Suppressor macrophage treated with lipopolysaccharide for 1 hour (primary cell): ENCODE measurements at regions not wholly inside any gene's neighbourhood (a gene's known extent, or its start where the extent isn't known, plus 50 kb on each side); places are given as distances from the start of the nearest gene placed in this dataset.
"Not testable (repeated sequence)": the region's sequence is repeated elsewhere in the genome, so short reads cannot be mapped to it uniquely, and the experiment has no call there.

Experiments
- DNase-seq, 3 donors: peaks; one replicate each; pipeline ENCODE4 v3.0.0-alpha.2; 2020 to 2022

DNA sequence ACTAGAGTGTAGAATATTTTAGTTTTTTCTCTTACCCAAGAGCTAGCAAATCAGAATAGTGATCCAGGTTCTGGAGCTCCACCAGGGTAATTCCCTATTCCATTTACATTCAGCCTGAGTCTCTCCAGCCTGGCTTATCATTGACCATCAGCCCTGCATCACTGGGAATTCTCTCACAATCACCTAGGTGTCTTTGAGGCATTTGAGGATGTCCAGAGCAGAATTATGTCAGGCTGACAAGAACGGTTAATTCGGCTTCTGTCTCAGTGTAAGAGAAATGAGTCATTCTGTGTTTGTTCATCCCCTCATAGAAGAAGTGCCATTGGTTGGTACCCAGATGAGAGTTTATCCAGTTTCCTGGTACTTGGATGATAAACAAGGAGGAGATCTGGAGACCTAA is 180.5 kb downstream of the ZNF737 start:
- DNase-seq: no peak

DNA sequence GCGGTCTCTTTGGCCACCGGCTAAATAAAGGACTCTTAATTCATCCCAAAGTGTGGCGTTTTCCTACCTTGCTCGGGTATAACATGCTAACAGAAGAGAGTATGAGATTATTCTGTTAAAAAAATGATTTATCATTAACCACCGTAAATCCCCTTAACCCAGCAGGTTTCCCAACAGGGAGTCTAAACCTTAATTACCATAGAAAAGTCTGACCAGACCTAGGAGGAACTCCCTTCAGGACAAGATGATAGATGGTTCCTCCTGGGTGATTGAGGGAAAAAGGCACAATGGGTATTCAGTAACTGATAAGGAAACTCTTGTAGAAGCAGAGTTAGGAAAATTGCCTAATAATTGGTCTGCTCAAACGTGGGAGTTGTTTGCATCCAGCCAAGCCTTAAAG is 193.7 kb downstream of the ZNF737 start:
- DNase-seq: no peak

DNA sequence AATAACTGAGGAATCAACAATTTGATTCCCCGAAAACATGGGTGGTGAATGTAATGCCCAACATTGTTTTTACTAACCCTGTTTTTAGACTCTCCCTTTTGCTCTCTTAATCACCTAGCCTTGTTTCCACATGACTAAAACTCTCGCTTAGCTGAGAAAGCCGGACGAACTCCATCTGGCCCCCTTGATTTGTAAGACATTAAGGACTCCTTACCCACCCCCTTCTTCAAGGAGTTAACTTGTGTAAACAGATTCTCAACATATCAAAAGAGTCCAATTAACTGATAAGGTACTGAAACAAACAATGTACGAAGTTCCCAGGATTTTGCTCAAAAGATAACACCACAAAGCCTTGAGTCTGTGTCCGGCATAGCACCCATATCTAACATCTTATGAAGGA is 194.3 kb downstream of the ZNF737 start:
- not testable (repeated sequence) for DNase-seq

DNA sequence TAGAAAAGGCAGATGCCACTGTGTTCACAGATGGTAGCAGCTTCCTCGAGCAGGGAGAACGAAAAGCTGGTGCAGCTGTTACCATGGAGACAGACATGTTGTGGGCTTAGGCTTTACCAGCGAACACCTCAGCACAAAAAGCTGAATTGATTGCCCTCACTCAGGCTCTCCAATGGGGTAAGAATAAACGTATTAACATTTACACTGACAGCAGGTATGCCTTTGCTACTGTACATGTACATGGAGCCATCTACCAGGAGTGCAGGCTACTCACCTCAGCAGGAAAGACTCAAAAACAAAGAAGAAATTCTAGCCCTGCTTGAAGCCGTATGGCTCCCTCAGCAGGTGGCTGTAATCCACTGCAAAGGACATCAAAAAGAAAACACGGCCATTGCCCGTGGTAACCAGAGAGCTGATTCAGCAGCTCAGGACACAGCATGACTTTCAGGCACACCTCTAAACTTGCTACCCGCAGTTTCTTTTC is 197.7 kb downstream of the ZNF737 start:
- DNase-seq: no peak

DNA sequence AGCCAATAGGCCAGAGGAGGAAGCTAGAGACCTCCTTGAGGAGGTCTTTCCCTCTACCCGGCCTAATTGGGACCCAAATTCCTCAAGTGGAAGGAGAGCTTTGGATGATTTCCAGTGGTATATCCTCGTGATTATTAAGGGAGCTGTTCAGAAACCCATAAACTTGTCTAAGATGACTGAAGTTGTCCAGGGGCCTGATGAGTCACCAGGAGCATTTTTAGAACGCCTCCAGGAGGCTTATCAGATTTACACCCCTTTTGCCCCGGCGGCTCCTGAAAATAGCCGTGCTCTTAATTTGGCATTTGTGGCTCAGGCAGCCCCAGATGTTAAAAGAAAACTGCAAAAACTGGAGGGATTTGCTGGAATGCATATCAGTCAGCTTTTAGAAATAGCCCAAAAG is 198.1 kb downstream of the ZNF486 start:
- no peak for DNase-seq

DNA sequence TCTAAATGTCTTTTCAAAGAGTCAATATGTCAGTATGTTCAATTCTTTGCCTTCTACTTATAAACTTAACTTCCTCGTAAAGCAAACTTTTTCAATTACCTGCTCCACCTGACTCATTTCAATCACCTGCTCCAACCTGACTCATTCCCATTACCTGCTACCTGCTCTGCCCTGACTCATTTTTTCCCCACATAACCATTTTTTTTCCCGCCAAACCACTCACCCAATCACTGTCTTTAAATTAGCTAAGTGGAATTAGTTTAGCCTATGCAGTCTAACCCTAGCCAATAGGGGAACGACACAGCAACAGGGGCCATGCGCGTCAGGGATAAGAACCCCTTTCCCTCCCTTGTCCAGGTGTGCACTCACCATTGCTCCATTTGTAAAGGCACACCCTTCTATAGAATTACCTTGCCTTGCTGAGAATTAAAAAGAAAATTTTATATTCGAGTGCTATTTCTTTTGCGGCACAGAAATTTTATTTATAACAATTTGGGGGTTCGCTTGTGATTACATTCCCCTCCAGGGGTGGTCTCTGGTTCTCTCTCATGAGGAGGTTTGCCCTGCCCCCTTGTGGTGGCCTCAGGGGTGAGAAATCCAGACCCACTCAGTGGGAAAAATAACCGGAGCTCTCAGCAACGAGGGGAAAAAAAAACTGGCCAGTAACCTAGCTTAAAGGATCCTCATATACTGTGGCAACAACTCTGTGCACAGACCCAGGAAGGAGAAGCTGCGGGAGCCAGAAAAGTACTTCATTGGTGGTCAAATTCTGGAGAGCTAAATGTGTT is 193.1 kb downstream of the ZNF486 start:
- DNase-seq: no peak

DNA sequence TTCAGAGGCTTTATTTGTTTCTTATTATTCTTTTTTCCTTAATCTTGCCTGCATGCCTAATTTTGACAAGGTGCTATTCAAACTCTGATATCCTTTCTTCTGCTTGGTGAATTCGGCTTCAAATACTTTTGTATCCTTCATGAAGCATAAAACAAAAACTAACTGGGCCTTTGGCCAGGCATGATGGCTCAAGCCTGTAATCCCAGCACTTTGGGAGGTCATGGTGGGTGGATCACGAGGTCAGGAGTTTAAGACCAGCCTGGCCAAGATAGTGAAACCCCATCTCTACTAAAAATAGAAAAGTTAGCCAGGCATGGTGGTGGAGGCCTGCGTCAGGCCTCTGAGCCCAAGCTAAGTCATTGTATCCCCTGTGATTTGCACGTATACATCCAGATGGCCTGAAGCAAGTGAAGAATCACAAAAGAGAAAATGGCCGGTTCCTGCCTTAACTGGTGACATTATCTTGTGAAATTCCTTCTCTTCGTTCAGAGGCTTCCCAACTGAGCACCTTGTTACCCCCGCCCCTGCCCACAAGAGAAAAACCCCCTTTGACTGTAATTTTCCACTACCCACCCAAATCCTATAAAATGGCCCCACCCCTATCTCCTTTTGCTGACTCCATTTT is 191.9 kb downstream of the ZNF486 start:
- not testable (repeated sequence) for DNase-seq

DNA sequence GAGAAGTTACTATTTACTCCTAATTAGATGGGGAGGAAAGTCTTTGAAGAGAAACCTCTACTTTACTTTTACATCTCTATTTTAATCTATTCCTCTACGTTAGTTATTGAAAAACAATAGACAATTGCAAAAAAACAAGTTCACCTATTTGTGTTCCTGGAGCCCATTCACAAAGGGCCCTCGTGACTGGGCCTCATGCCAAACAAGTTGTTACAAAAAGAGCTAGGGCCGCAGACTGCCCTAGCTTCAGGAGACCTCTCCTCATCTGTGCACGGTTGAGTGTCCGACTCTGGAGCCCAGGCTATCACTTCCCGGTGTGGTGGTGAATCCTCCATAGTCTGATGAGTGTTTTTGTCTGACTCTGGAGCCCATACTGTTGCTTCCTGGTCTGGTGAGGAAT is 190.9 kb downstream of the ZNF486 start:
- no peak for DNase-seq

DNA sequence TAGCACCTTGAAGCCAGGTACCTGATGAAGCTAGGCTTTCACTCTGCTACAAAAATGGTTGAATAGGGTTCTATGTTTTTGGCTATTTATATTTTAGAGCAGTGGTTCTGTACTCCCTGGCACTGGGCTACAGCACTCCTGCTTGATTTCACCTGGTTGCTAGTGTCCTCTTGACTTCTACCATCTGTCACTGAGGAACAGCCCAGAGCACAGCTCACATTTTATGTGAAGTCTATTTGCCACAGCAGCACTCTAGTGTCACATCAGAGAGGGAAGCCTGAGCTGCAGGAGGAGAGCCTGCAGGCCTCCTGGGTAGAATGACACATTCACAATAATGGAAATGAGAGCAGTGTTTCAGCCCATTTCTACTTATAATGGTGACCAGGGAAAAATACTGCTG is 184.2 kb downstream of the ZNF486 start:
- DNase-seq: no peak

DNA sequence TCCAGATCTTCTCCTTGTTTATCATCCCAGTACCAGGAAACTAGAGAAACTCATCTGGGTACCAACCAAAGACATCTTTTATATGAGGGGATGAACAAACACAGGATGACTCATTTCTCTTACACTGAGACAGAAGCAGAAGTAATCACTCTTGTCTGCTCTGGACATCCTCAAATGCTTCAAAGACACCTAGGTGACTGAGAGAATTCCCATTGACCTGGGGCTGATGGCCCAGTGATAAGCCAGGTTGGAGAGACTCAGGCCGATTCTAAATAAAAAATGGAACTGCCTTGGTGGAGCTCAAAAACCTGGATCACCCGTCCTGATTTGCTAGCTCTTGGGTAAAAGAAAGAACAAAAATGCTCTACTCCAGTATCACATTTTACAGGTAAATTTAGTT is 182.2 kb downstream of the ZNF486 start:
- DNase-seq: no peak

DNA sequence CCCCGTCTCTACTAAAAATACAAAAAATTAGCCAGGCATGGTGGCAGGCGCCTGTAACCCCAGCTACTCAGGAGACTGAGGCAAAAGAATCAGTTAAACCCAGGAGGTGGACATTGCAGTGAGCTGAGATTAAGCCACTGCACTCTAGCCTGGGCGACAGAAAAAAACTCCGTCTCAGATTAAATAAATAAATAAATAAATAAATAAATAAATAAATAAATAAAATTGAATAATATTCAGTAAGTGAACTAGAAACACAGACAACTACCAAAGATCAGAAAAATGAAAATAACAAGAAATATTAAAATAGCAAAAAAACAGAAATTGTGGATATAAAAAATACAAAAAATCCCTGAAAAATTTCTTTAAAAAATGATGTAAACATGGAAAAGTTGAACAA is 172.4 kb downstream of the ZNF486 start:
- DNase-seq: no peak

DNA sequence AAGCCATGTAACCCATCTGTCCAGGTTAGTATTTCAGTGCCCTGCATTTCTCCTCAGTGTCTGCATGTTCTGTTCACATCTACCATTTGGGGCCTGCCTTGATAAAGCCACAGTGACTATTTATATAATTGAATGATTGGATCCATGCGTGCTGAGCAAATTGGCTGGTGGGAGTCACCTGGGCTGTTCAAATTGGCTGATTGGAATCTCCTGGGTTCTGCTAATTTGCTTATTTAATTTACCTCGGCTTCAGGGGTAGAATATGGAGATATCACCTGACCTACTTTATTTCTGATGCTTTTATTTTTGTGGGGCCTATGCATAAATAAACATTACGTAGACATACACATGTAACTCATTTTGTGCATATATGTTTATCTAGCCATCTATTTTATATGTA is 167.7 kb downstream of the ZNF486 start:
- no peak for DNase-seq

DNA sequence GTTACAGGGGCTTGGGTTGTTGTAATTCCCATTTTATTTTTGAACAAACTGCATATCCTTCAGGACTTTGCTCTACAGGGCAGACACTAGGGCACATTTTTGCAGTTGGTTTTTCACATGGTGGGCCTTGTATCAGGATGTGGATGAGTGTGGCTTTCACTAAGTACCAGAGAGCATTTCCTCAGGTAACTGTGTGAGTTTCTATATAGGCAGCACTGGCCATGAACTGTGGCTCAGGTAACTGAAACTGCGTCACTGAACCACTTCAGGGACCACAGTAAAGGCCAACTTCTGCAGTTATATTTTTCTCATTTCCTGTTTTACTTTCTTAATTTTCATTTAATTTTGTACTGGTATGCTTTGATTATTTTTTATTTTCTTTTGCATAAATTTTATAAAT is 166.5 kb downstream of the ZNF486 start:
- DNase-seq: no peak

DNA sequence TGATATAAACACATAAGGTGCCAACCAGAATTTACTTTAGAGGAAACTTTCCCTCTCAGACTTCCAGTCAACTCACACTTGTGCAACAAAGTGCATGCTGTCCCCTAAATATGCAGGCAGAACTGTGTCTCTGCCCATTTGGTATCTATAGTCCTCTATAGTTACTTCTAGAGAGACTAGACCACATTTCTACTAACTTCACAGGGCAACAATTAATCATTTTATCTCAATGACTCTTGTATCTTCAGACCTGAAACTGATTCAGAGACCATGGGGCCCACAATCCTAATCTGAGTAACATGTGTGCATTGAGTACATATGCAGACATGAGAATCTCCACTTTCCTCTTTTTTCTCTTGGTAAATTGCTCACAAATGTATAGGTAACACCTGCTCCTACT is 158.1 kb downstream of the ZNF486 start:
- no peak for DNase-seq

DNA sequence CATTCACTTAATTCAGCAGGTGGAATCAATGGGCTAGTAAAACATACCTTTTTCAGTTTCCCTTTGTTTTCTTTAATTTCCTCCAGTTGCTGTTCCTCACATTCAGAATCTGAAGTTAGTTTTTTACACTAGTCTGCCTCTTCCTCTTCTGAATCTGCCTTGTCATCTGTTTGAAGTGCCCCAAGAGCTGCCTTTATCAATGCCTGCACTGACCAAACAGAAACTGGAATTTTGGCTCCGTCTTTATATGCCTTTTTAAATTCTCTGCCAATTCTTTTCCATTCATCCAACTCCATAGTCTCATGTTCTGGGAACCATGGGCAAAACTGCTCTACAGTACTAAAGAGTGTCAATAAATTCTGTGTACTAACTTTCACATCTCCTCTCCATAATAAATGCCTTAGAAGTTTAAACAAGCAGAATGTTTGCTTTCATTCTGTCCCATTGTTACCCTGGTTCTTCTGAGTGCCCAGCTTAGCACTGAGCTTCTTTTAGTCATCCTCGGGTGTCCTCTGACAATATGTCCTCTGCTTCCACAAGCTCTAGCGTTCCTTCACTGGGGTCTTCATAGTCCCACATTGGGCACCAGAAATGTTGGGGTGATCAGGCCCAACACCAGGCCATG is 154.2 kb downstream of the ZNF486 start:
- no peak for DNase-seq

DNA sequence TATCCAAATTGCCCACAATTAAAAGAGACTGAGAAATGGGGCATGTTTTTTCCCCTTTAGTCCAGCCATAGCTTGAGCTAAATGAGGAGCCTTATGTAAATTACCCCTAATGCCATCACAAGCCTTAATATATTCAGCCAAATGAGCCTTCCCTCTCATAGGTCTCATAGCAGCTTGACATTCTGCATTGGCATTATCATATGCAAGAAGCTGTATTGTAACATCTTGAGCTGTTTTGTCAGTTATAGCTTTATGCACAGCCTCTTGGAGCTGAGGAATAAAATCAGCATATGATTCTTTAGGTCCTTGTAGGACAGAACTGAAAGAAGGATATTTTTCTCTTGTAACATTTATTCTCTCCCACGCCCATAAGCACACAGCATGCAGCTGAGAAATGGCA is 153.2 kb downstream of the ZNF486 start:
- DNase-seq: no peak

DNA sequence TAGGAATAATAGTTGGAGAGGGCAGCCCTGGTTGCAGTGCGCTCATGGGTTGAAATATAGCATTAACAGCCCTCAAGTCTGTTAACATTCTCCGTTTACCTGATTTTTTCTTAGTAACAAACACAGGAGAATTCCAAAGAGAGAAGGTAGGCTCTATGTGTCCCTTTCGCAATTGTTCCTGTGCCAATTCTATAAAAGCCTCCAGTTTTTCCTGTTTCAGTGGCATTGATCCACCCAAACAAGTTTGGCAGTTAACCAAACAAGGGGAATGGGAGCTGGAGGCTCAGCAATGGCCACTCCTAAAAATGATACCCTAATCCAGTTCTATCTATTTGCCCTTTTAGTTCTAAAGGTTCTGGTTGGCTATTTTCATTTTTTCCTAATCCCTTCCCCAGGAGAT is 151.6 kb downstream of the ZNF486 start:
- no peak for DNase-seq

DNA sequence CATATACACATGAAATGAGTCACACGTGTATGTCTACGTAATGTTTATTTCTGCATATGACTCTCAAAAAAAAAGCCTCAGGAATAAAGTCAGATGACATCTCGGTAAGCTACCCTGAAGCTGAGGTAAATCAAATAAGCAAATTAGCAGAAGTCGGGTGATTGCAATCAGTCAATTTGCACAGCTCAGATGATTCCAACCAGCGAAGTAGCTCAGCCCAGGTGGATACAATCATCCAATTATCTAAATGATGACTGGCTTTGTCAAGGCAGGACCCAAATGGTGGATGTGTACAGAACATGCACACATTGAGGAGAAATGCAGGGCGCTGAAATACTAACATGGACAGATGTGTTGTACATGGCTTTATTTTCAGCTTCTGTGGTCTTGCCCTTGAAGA is 148.5 kb downstream of the ZNF486 start:
- DNase-seq: no peak

DNA sequence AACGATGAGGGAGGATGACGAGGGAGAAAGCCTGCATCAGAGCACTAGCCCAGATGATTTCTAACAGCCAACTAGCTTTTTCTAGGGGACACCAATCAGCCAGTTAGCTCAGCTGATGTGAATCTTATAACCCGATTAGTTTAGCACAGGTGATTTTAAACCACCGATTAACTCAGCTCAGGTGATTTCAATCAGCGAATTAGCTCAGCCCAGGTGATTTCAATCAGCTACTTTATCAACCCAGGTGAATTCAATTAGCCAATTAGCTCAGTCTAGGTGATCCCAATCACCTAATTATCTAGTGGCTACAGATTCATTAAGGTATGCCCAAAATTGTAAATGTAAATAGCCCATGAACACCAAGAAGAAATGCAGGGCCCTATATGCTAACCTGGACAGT is 146.9 kb downstream of the ZNF486 start:
- no peak for DNase-seq

DNA sequence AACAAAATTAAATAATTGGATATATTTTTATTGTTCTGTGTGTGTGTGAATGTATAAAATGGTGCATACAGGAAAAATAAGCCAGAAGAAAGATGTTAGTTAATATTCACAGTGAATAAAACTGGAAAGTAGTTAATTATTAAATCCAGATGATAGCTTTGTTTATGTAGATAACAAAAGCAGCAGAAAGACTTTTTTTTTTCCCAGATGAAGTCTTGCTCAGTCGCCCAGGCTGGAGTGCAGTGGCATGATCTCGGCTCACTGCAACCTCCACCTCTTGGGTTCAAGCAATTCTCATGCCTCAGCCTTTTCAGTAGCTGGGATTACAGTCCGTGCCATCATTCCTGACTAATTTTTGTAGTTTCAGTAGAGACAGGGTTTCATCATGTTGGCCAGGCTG is 140.1 kb downstream of the ZNF486 start:
- no peak for DNase-seq

DNA sequence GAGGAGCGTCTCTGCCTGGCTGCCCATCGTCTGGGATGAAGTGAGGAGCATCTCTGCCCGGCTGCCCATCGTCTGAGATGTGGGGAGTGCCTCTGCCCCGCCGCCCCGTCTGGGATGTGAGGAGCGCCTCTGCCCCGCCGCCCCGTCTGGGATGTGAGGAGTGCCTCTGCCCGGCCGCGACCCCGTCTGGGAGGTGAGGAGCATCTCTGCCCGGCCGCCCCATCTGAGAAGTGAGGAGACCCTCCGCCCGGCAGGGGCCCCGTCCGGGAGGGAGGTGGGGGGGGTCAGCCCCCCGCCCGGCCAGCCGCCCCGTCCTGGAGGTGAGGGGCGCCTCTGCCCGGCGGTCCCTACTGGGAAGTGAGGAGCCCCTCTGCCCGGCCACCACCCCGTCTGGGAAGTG is 129.3 kb downstream of the ZNF486 start:
- DNase-seq: not testable (repeated sequence)

DNA sequence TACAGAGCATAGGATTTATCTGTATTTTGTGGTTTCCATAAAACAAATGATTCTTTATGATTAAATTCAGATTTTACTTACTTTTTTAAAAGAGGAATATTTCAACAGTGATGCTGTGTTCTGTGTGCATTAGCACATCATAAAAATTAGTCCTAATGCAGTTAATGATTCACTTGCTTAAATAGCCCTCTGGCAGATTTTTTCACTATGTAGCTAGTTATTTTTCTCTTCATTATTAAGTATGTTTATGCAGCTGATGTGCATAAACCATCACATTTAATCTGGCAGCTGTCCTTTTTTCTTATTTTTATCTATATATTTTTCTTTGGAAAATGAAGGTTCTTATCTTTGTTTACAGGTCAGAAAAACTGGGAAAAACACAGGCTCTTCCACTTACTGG is 127.2 kb downstream of the ZNF486 start:
- no peak for DNase-seq

DNA sequence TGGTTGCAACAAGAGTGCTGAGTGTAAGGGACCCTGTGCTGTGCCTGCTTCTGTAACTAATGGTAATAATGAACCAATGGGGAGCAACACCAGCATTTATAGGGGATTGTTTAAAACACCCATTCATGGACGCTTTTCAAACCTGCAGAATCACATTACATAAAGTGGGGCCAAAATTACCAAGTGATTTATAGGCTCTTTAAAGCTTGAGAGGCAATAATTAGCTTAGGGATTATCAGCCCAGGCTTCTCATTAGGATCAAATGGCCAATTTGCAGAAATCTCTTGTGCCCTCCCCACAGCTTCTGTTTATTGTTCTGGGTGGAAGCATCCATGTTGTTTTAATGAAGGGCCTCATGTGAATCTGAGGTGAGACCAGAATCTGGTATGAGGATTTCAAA is 125.5 kb downstream of the ZNF486 start:
- not testable (repeated sequence) for DNase-seq

DNA sequence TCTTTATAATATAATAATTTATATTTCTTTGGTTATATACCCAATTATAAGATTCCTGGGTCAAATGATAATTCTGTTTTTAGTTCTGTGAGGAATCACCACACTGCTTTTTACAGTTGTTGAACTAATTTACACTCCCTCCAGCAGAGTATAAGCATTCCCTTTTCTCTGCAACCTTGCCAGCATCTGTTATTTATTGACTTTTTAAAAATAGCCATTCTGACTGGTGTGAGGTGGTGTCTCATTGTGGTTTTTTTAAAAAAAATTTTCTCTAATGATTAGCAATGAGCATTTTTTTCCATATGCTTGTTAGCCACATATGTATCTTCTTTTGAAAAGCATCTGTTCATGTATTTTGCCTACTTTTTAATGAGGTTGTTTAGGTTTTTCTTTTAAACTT is 122.2 kb downstream of the ZNF486 start:
- DNase-seq: no peak
